MCF 10A (cell line): ENCODE measurements at regions not wholly inside any gene's neighbourhood (a gene's known extent, or its start where the extent isn't known, plus 50 kb on each side); places are given as distances from the start of the nearest gene placed in this dataset.

Source experiments
- BruUV-seq: library from RNA; stranded (reverse); fragments of 400-500 nt; replicated peaks from 2 replicates; lab custom pipeline; 2021; lab: Mats Ljungman, UMichigan
- CTCF ChIA-PET: fragments of 300-600 bp; sonication (Branson Sonifier 250); formaldehyde crosslinking; extraction: SDS; loops from one replicate; lab custom pipeline; 2021; ENCODE audit warnings: antibody characterized with exemption, inconsistent platforms; lab: Yijun Ruan, JAX
- POLR2A ChIA-PET: fragments of 300-600, 350-650 bp; sonication (Branson Sonifier 250); formaldehyde crosslinking; extraction: SDS; loops from one replicate; lab custom pipeline; 2020; ENCODE audit warnings: antibody characterized with exemption, inconsistent platforms; lab: Yijun Ruan, JAX
- DNase-seq: peaks from one replicate; pipeline ENCODE4 v3.0.0-alpha.2; 2018; ENCODE audit not compliant: unreplicated experiment
- H3K27ac Mint-ChIP-seq: one replicate; pipeline ENCODE4 v1.8.0; 2022; ENCODE audit warnings: mild to moderate bottlenecking, low read depth, mixed read lengths; ENCODE audit not compliant: unreplicated experiment
- H3K27me3 Mint-ChIP-seq: one replicate; pipeline ENCODE4 v1.8.0; 2022; ENCODE audit warnings: mixed read lengths; ENCODE audit not compliant: insufficient read depth, unreplicated experiment
- H3K36me3 Mint-ChIP-seq: one replicate; pipeline ENCODE4 v1.8.0; 2022; ENCODE audit warnings: mild to moderate bottlenecking, moderate library complexity, mixed read lengths; ENCODE audit not compliant: insufficient read depth, unreplicated experiment
- H3K4me1 Mint-ChIP-seq: one replicate; pipeline ENCODE4 v1.8.0; 2022; ENCODE audit warnings: mixed read lengths; ENCODE audit not compliant: insufficient read depth, unreplicated experiment
- H3K4me3 Mint-ChIP-seq: one replicate; pipeline ENCODE4 v1.8.0; 2022; ENCODE audit warnings: mild to moderate bottlenecking, moderate library complexity, mixed read lengths; ENCODE audit not compliant: unreplicated experiment
- H3K9me3 Mint-ChIP-seq: one replicate; pipeline ENCODE4 v1.8.0; 2022; ENCODE audit warnings: mixed read lengths; ENCODE audit not compliant: unreplicated experiment
- intact Hi-C: fragments of 100-400 bp; cut with micrococcal nuclease; formaldehyde crosslinking; loops from 2 replicates; pipeline ENCODE4 v1.14.1; 2022
- TF ChIP-seq, protein P1 (sequence below): fragments of 200-600 bp; IDR thresholded peaks from one replicate; pipeline ENCODE4 v1.8.0; 2022; ENCODE audit warnings: antibody characterized with exemption, mild to moderate bottlenecking; ENCODE audit not compliant: unreplicated experiment

DNA sequence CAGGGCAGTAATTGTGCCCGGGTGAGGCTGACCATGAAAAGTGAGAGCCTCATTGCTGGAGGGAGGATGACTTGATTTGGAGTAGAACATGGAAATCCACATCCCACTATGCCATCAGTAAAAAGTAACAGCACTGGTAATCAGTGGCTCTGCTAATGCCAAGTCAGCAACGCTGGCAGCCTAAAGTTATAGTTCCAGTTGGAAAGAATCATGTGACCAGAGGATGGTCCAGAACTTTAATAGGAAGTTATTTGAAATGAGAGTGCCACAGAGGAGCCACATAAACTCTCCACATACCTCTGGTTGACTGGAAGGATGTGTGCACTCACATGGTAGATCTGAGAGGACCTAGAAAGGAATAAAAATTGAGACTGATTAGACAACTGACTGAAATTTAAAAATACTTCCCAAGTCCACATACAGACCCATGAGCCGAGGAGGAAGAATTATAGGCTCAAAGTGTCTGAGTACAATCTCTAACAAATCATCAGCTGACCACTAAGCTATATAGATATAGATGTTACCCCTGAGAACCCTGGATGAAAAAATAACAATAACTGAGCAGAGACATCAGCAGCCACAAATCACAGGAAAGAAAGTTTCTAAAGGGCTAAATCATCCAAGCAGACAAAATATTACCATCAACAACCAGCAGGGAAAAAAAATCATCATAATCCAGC, 346.8 kb downstream of the STK39 start:
- no peak for DNase-seq
- TF ChIP-seq, protein P1, sequence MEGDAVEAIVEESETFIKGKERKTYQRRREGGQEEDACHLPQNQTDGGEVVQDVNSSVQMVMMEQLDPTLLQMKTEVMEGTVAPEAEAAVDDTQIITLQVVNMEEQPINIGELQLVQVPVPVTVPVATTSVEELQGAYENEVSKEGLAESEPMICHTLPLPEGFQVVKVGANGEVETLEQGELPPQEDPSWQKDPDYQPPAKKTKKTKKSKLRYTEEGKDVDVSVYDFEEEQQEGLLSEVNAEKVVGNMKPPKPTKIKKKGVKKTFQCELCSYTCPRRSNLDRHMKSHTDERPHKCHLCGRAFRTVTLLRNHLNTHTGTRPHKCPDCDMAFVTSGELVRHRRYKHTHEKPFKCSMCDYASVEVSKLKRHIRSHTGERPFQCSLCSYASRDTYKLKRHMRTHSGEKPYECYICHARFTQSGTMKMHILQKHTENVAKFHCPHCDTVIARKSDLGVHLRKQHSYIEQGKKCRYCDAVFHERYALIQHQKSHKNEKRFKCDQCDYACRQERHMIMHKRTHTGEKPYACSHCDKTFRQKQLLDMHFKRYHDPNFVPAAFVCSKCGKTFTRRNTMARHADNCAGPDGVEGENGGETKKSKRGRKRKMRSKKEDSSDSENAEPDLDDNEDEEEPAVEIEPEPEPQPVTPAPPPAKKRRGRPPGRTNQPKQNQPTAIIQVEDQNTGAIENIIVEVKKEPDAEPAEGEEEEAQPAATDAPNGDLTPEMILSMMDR: no peak
- no peaks in the 10 kb centered on the region for H3K4me1 Mint-ChIP-seq
- ChIA-PET POLR2A (no interaction called here), CTCF (no interaction called here)
- intact Hi-C loops: no loop called here
- BruUV-seq: no TSS peak
- H3K27ac Mint-ChIP-seq: no peak overlapping the region
- no peak overlapping the region for H3K4me3 Mint-ChIP-seq
- peaks cover 35% of the 10 kb centered on the region for H3K27me3 Mint-ChIP-seq
- H3K9me3 Mint-ChIP-seq: no peaks in the 10 kb centered on the region
- H3K36me3 Mint-ChIP-seq: no peaks in the 10 kb centered on the region

DNA sequence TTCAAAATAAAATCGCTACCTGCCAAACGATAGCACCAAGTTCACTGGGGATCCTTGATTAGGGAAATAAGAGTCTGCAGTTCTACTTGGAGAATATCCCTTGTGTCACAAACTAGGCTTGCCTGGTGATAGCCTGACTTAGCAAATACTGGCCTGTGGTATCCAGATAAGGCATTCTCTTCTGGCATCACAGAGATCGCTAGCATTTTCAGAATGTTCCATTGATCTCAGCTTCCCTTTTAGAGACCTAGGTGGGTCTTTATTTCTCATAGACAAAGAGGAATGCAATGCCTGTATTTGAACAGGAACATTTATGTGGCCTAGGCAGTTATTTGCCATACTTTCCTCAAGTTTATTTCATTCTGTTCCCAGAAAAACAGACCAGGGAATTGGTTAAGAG, 349.1 kb downstream of the STK39 start:
- Mint-ChIP-seq H3K4me1 (no peaks in the 10 kb centered on the region), H3K9me3 (no peaks in the 10 kb centered on the region), H3K36me3 (no peaks in the 10 kb centered on the region), H3K27me3 (peaks cover 35% of the 10 kb centered on the region), H3K27ac (no peak overlapping the region), H3K4me3 (no peak overlapping the region)
- intact Hi-C loops: no loop called here
- ChIA-PET CTCF (interaction anchor here (0.5 to 0.6 kb wide), 2 partner anchors 11 to 1513 kb away, joined by 3 to 5 read pairs; no protein-coding TSS in a partner anchor), POLR2A (interaction anchor here (0.9 kb wide), 1 partner anchor 8 kb away, joined by 3 read pairs; no protein-coding TSS in a partner anchor)
- no peak for DNase-seq
- TF ChIP-seq, protein P1: no peak
- no TSS peak for BruUV-seq

DNA sequence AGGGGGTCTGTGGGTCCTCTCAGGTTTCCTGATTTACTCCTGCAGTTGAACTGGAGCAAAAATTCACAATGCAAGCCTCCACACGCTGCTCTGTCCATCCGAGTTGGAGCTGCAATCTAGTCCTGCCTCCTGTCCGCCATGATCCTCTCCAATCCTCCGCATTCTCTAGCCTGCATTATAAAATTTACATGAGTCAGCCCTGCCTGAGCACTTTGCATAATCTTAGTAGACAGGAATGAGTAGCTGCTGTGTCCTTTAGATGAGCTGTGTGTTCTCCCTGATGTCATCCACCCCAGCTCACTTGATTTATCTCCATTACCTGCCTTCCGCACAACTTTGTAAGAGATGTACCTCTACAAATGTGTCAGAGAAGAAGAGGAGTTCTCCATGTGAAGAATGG, 355.6 kb downstream of the STK39 start:
- TF ChIP-seq, protein P1: no peak
- POLR2A ChIA-PET: no interaction called here

DNA sequence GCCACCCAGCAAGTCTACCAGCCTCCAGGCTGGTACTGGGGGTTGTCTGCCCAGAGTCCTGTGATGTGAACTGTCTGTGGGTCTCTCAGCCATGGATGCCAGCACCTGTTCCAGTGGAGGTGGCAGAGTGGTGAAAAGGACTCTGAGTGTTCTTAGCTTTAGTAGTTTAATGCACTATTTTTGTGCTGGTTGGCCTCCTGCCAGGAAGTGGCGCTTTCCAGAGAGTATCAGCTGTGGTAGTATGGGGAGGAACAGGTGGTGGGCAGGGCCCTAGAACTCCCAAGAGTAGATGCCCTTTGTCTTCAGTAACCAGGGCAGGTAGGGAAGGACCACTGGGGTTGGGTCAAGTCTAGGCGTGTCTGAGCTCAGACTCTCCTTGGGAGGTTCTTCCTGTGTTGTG, 356.7 kb downstream of the STK39 start:
- no TSS peak for BruUV-seq
- no peaks in the 10 kb centered on the region for H3K4me1 Mint-ChIP-seq
- intact Hi-C loops: no loop called here
- H3K27me3 Mint-ChIP-seq: peaks cover 15% of the 10 kb centered on the region
- H3K9me3 Mint-ChIP-seq: peaks cover 8% of the 10 kb centered on the region
- no peak for DNase-seq
- H3K36me3 Mint-ChIP-seq: no peaks in the 10 kb centered on the region
- TF ChIP-seq, protein P1: no peak
- CTCF ChIA-PET: no interaction called here
- POLR2A ChIA-PET: no interaction called here
- no peak overlapping the region for H3K27ac Mint-ChIP-seq
- no peak overlapping the region for H3K4me3 Mint-ChIP-seq

More for the DNA sequence above, 355.6 kb downstream of the STK39 start:
- no peak overlapping the region for H3K4me3 Mint-ChIP-seq
- H3K36me3 Mint-ChIP-seq: no peaks in the 10 kb centered on the region
- no TSS peak for BruUV-seq
- H3K27me3 Mint-ChIP-seq: peaks cover 21% of the 10 kb centered on the region
- DNase-seq: no peak
- peaks cover 8% of the 10 kb centered on the region for H3K9me3 Mint-ChIP-seq
- no peak overlapping the region for H3K27ac Mint-ChIP-seq
- H3K4me1 Mint-ChIP-seq: no peaks in the 10 kb centered on the region
- CTCF ChIA-PET: interaction anchor here (0.6 to 0.7 kb wide), 2 partner anchors 10 to 379 kb away, joined by 3 read pairs; no protein-coding TSS in a partner anchor
- intact Hi-C loops: no loop called here
